MM.1S (cell line): ENCODE measurements at regions not wholly inside any gene's neighbourhood (a gene's known extent, or its start where the extent isn't known, plus 50 kb on each side); places are given as distances from the start of the nearest gene placed in this dataset.

Experiments used
- EZH2 ChIP-seq: fragments of 300-600 bp; sonication (generic); optimal IDR thresholded peaks from 2 replicates; pipeline ENCODE3; 2017; ENCODE audit warnings: low read depth, mild to moderate bottlenecking, antibody characterized with exemption, low read length, mixed read lengths
- EZH2phosphoT487 ChIP-seq: fragments of 300-600 bp; sonication (generic); IDR thresholded peaks from 2 replicates; pipeline ENCODE4 v1.6.1; 2018; ENCODE audit warnings: antibody characterized with exemption, low read length
- TF ChIP-seq, protein P1 (sequence below): fragments of 300-600 bp; sonication (generic); IDR thresholded peaks from 2 replicates; pipeline ENCODE4 v1.5.1; 2016; ENCODE audit warnings: antibody characterized with exemption, low read length, mixed read lengths

DNA sequence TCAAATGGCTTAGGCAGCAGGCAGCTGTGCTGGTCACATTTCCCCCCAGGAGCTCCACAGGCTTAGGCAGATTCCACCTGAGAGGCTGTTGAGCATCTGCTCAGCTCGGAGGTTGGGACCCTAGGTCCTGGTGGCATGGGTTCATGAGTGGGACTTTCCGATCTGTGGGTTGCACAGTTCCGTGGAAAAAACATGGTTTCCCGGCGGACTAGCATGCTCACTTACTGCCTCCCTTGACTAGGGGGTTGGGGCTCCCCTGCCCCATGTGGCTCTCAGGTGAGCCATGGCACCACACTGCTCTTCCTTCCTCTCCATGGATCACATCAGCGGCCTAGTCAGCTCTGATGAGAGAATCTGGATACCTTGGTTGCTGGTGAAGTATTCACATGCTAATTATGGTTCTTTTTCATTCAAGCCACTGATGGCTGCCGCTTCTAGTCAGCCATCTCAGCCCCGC is 685.1 kb downstream of the METTL15 start:
- TF ChIP-seq, protein P1, sequence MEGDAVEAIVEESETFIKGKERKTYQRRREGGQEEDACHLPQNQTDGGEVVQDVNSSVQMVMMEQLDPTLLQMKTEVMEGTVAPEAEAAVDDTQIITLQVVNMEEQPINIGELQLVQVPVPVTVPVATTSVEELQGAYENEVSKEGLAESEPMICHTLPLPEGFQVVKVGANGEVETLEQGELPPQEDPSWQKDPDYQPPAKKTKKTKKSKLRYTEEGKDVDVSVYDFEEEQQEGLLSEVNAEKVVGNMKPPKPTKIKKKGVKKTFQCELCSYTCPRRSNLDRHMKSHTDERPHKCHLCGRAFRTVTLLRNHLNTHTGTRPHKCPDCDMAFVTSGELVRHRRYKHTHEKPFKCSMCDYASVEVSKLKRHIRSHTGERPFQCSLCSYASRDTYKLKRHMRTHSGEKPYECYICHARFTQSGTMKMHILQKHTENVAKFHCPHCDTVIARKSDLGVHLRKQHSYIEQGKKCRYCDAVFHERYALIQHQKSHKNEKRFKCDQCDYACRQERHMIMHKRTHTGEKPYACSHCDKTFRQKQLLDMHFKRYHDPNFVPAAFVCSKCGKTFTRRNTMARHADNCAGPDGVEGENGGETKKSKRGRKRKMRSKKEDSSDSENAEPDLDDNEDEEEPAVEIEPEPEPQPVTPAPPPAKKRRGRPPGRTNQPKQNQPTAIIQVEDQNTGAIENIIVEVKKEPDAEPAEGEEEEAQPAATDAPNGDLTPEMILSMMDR = no peak
- TF ChIP-seq EZH2 (no peak), EZH2phosphoT487 (no peak)
